GM23248 (cell line): ENCODE measurements at regions not wholly inside any gene's neighbourhood (a gene's known extent, or its start where the extent isn't known, plus 50 kb on each side); places are given as distances from the start of the nearest gene placed in this dataset.

Experiments used
- DNase-seq: peaks from one replicate; pipeline ENCODE4 v3.0.0-alpha.2; 2015
- H2AFZ ChIP-seq: fragments of 200-600 bp; sonication (generic); 2 replicates; pipeline ENCODE4 v1.6.1; 2016; ENCODE audit warnings: antibody characterized with exemption
- H3F3A ChIP-seq: fragments of 200-600 bp; sonication (generic); 2 replicates; pipeline ENCODE4 v1.6.1; 2016; ENCODE audit warnings: mild to moderate bottlenecking, antibody characterized with exemption, mixed run types; ENCODE audit not compliant: insufficient read depth
- H3K27ac ChIP-seq: fragments of 200-600 bp; sonication (generic); 2 replicates; pipeline ENCODE4 v1.5.1; 2016; ENCODE audit warnings: mild to moderate bottlenecking
- H3K27me3 ChIP-seq: fragments of 200-600 bp; sonication (generic); replicated peaks from 2 replicates; pipeline ENCODE4 v1.6.1; 2016; ENCODE audit warnings: mild to moderate bottlenecking; ENCODE audit not compliant: insufficient read depth
- H3K36me3 ChIP-seq: fragments of 200-600 bp; sonication (generic); 2 replicates; pipeline ENCODE4 v1.6.1; 2016; ENCODE audit warnings: low read depth, mild to moderate bottlenecking
- H3K4me1 ChIP-seq: fragments of 200-600 bp; sonication (generic); 2 replicates; pipeline ENCODE4 v1.6.1; 2016; ENCODE audit warnings: mild to moderate bottlenecking; ENCODE audit not compliant: insufficient read depth
- H3K4me2 ChIP-seq: fragments of 200-600 bp; sonication (generic); one replicate; pipeline ENCODE4 v1.6.1; 2016; ENCODE audit warnings: mild to moderate bottlenecking; ENCODE audit not compliant: unreplicated experiment
- H3K4me3 ChIP-seq: fragments of 200-600 bp; sonication (generic); 2 replicates; pipeline ENCODE4 v1.5.1; 2016; ENCODE audit warnings: mild to moderate bottlenecking
- H3K79me2 ChIP-seq: fragments of 200-600 bp; sonication (generic); 2 replicates; pipeline ENCODE4 v1.6.1; 2016; ENCODE audit warnings: mild to moderate bottlenecking; ENCODE audit not compliant: insufficient read depth
- H3K9ac ChIP-seq: fragments of 200-600 bp; sonication (generic); 2 replicates; pipeline ENCODE4 v1.6.1; 2016; ENCODE audit warnings: mild to moderate bottlenecking
- H3K9me2 ChIP-seq: fragments of 200-600 bp; sonication (generic); 2 replicates; pipeline ENCODE4 v1.6.1; 2016; ENCODE audit warnings: mixed run types, mild to moderate bottlenecking, moderate library complexity; ENCODE audit not compliant: insufficient read depth
- H3K9me3 ChIP-seq: fragments of 200-600 bp; sonication (generic); one replicate; pipeline ENCODE4 v1.6.1; 2017; ENCODE audit warnings: low read depth
- H4K20me1 ChIP-seq: fragments of 200-600 bp; sonication (generic); 2 replicates; pipeline ENCODE4 v1.6.0; 2016; ENCODE audit not compliant: insufficient read depth
- EZH2 ChIP-seq: fragments of 200-600 bp; sonication (generic); IDR thresholded peaks from 2 replicates; pipeline ENCODE4 v1.6.1; 2018; ENCODE audit warnings: antibody characterized with exemption, mild to moderate bottlenecking; ENCODE audit not compliant: insufficient read depth, poor library complexity, severe bottlenecking
- EZH2phosphoT487 ChIP-seq: fragments of 200-600 bp; sonication (generic); IDR thresholded peaks from 2 replicates; pipeline ENCODE4 v1.6.1; 2018; ENCODE audit warnings: antibody characterized with exemption, moderate library complexity, mild to moderate bottlenecking, low read depth; ENCODE audit not compliant: insufficient read depth
- WGBS, 2 experiments: methylation state at CpG; one replicate each; pipeline ENCODE4 v1.1.6; 2015 to 2017; ENCODE audit warnings: low lambda C conversion rate in 2 of 2, low coverage in 1 of 2; ENCODE audit errors: missing lambda C conversion rate in 2 of 2; 5-methylcytosine and 5-hydroxymethylcytosine counted together
- in situ Hi-C: fragments of 300-500 bp; cut with MboI; formaldehyde crosslinking; loops from 2 replicates; pipeline ENCODE4 v1.15.0; 2020

DNA sequence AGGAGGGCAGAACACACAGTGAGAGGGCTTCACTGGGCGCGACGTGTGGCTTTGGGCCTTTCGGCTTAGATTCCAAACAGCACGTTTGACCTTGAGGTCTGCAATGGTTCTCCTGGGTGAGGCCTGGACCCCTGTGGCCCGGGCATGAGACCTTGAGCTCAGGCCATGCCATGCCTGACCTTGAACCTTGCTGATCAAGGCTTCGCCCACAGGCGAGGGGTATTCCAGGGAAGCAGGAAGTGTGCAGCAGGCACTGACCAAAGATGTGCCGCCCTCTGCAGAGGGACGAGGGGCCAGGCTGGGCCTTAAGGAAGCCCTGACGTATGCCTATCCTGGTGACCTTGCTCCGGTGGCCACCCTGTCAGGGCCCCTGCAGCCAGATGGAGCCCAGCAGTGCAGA, 178.3 kb upstream of the HDAC4 start:
- Histone ChIP-seq H3K4me2 (no peak overlapping the region), H3K9me3 (no peaks in the 10 kb centered on the region), H3K79me2 (no peaks in the 10 kb centered on the region), H3K27ac (no peak overlapping the region), H3K4me1 (no peaks in the 10 kb centered on the region), H3K4me3 (no peak overlapping the region), H3K36me3 (no peaks in the 10 kb centered on the region), H3F3A (no peaks in the 10 kb centered on the region), H3K27me3 (no peaks in the 10 kb centered on the region; the same call in 1 of the 2 replicates), H2AFZ (no peak overlapping the region), H3K9ac (no peak overlapping the region), H4K20me1 (no peaks in the 10 kb centered on the region), H3K9me2 (no peaks in the 10 kb centered on the region)
- in situ Hi-C loops = no loop called here
- DNase-seq = no peak
- TF ChIP-seq EZH2phosphoT487 (no peak), EZH2 (no peak)
- 54 to 65% methylated on average over 12 of the region's 12 CpGs for WGBS, 2 experiments

DNA sequence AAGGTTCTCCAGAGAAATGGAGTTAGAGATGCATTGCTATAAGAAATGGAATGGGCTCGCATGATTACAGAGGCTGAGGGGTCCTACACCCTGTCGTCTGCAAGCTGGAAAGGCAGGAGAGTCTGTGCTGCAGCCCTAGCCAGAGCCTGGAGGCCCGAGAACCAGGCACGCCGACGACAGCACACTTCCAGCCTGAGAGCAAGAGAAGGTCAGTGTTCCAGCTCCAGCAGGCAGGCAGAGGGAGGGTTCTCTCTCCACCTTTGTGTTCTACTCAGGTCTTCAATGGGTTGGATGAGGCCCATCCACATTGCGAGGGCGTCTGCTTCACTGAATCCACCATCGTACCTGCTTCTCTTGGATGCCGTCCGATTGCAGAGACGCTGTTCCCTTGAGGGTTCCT, 177.6 kb upstream of the HDAC4 start:
- TF ChIP-seq EZH2 = no peak
- no peak for TF ChIP-seq EZH2phosphoT487
- Histone ChIP-seq H4K20me1 (no peaks in the 10 kb centered on the region), H3K79me2 (no peaks in the 10 kb centered on the region), H3K27ac (no peak overlapping the region), H3F3A (no peaks in the 10 kb centered on the region), H3K4me1 (no peaks in the 10 kb centered on the region), H3K9ac (no peak overlapping the region), H3K4me3 (no peak overlapping the region), H2AFZ (no peak overlapping the region), H3K9me2 (no peaks in the 10 kb centered on the region), H3K36me3 (no peaks in the 10 kb centered on the region), H3K4me2 (no peak overlapping the region), H3K9me3 (no peaks in the 10 kb centered on the region), H3K27me3 (peaks cover 4% of the 10 kb centered on the region)
- in situ Hi-C loops = no loop called here
- DNase-seq = no peak
- 67 to 72% methylated on average over 12 of the region's 12 CpGs for WGBS, 2 experiments

- Histone ChIP-seq H3K9ac (no peak overlapping the region), H3K9me3 (no peaks in the 10 kb centered on the region), H4K20me1 (no peaks in the 10 kb centered on the region), H3K27me3 (peaks cover 9% of the 10 kb centered on the region), H3K4me1 (no peaks in the 10 kb centered on the region), H3K79me2 (no peaks in the 10 kb centered on the region), H2AFZ (no peak overlapping the region), H3F3A (no peaks in the 10 kb centered on the region), H3K4me3 (no peak overlapping the region), H3K4me2 (no peak overlapping the region), H3K36me3 (no peaks in the 10 kb centered on the region), H3K9me2 (no peaks in the 10 kb centered on the region), H3K27ac (no peak overlapping the region)
- 61 to 68% methylated on average over 12 of the region's 12 CpGs for WGBS, 2 experiments
- no peak for TF ChIP-seq EZH2
- no peak for TF ChIP-seq EZH2phosphoT487
- DNase-seq = no peak
- in situ Hi-C loops = no loop called here
Measured at GRCh38 chr2:239577935-239578334, 177.1 kb upstream of the HDAC4 start.

- peak; percentile 14 for DNase-seq
- no peak overlapping the region for H3K4me2 ChIP-seq
- in situ Hi-C loops = no loop called here
- H3K27me3 ChIP-seq = peaks cover 11% of the 10 kb centered on the region
- TF ChIP-seq EZH2phosphoT487 (no peak), EZH2 (no peak)
- H3K9me2 ChIP-seq = no peaks in the 10 kb centered on the region
- H3K79me2 ChIP-seq = no peaks in the 10 kb centered on the region
- WGBS, 2 experiments = 39 to 45% methylated on average over 17 of the region's 17 CpGs
- no peaks in the 10 kb centered on the region for H3F3A ChIP-seq
- H4K20me1 ChIP-seq = no peaks in the 10 kb centered on the region
- no peak overlapping the region for H3K4me3 ChIP-seq
- no peaks in the 10 kb centered on the region for H3K36me3 ChIP-seq
- H2AFZ ChIP-seq = no peak overlapping the region
- no peak overlapping the region for H3K27ac ChIP-seq
- H3K4me1 ChIP-seq = no peaks in the 10 kb centered on the region
- no peak overlapping the region for H3K9ac ChIP-seq
- no peaks in the 10 kb centered on the region for H3K9me3 ChIP-seq
Measured at GRCh38 chr2:239576784-239577685, 176.2 kb upstream of the HDAC4 start.
